ENCODE measurements at regions not wholly inside any gene's neighbourhood (a gene's known extent, or its start where the extent isn't known, plus 50 kb on each side); places are given as distances from the start of the nearest gene placed in this dataset.

DNA sequence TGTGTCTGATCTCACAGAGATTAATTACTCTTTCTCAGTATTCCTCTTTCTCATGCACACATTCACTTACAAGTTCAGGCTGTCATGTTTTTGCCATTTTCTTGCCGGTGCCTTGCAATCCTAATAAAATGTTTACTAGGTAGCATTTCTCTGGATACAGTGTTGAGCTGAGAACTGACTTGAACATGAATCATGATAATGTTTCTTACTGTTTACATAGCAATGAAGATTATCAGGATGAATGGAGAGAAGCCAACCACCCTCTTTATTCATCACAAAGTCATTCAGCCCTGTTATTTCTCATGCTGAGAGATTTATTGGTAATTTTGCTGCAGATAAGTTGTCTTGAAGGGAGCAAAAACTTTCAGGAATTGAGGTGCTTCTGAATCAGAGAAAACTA is 185.5 kb upstream of the ECI2 start:
- TF ChIP-seq, protein P1, sequence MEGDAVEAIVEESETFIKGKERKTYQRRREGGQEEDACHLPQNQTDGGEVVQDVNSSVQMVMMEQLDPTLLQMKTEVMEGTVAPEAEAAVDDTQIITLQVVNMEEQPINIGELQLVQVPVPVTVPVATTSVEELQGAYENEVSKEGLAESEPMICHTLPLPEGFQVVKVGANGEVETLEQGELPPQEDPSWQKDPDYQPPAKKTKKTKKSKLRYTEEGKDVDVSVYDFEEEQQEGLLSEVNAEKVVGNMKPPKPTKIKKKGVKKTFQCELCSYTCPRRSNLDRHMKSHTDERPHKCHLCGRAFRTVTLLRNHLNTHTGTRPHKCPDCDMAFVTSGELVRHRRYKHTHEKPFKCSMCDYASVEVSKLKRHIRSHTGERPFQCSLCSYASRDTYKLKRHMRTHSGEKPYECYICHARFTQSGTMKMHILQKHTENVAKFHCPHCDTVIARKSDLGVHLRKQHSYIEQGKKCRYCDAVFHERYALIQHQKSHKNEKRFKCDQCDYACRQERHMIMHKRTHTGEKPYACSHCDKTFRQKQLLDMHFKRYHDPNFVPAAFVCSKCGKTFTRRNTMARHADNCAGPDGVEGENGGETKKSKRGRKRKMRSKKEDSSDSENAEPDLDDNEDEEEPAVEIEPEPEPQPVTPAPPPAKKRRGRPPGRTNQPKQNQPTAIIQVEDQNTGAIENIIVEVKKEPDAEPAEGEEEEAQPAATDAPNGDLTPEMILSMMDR (IDR thresholded peaks at IDR 0.05; ENCODE audit: low read depth, low read length) = no peak
- DNase-seq (ENCODE audit: low read depth in 2 of 2) = peak; percentile 92 to 95
- no peak overlapping the region for H3K4me3 ChIP-seq (replicated peaks in 1 of 2; ENCODE audit: low read depth in 2 of 2, low read length in 2 of 2)

DNA sequence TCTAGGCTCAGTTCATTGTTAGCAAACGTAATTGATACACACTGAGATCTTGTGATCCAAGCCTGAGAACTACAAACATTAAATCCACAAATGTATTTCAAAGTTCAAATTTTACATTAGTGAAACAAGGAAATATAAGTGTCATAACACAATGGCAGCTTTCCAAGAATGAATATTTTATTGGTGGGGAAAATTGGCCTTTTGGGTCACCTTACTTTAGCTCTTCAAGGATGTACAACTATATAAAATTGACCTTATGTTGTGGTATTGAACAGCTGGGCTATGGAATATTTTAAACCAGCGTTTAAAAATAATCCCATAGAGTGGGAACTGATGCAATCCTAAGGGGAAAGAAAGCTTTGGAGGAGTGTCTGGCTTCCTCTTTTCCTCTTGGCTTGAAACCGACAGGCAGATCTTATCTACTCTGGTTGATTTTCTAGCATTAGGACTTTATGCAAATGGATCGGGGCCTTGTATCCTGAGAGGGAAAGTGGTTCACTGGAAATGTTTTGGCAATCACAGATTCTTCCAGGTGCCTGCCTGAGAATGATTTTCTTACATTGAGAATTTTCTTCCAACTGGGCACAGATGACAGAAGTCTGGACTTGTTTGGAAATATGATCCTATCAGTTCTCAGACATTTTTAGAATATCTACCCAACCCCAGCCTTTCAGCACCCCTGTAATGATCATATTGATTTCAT is 184.8 kb upstream of the ECI2 start:
- TF ChIP-seq, protein P1 (IDR thresholded peaks at IDR 0.05; ENCODE audit: low read depth, low read length) = no peak

DNA sequence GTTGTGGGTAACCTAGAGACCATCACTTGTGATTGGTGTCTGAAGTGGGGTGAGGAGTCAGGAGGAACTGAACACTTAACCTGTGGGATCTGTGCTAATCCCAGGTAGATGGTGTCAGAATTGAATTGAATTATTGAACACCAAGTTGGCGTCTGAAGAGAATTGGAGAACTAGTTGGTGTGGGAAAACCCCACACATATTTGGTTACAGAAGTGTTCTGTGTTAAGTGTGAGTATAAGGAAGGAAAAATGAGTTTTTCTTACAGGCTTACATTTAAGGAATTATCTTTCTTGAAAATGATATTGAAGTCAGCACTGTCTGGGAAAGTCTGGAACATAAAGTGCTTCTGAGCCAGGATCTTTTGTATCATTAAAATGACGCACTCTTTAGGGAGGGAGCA is 182.9 kb upstream of the ECI2 start:
- TF ChIP-seq, protein P1 (IDR thresholded peaks at IDR 0.05; ENCODE audit: low read depth, low read length) = no peak
- no peak for DNase-seq (ENCODE audit: low read depth in 2 of 2)
- H3K4me3 ChIP-seq (replicated peaks in 1 of 2; ENCODE audit: low read depth in 2 of 2, low read length in 2 of 2) = no peak overlapping the region

More for the DNA sequence above, 184.8 kb upstream of the ECI2 start:
- peak; percentile 63 to 71 for DNase-seq (ENCODE audit: low read depth in 2 of 2)
- no peak overlapping the region for H3K4me3 ChIP-seq (replicated peaks in 1 of 2; ENCODE audit: low read depth in 2 of 2, low read length in 2 of 2)

DNA sequence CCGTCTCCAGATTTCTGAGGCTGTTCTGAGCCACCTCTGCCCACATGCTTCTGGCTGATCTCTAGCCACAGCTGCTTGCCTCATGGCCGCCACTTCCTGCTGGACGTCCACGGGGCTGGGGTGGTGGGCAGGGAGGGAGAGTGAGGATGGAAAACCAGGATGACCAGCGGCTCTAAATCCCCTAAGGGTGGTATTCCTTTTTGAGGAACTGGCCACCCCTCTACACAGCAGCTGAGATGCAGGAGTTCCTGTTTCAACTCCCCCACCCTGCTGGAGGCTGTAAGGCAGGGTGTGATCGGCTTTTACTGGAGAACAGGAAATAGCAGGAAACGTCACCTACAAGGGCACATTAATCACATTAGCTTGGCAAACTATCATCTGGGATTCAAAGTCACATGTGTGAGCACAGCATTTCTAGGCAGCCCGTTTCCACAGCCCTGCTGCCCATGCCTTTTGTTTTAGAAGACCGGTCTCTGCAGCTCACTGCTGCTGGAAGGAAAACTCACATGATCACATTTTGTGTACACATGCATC is 181.6 kb upstream of the ECI2 start:
- no peak overlapping the region for H3K4me3 ChIP-seq (replicated peaks in 1 of 2; ENCODE audit: low read depth in 2 of 2, low read length in 2 of 2)

DNA sequence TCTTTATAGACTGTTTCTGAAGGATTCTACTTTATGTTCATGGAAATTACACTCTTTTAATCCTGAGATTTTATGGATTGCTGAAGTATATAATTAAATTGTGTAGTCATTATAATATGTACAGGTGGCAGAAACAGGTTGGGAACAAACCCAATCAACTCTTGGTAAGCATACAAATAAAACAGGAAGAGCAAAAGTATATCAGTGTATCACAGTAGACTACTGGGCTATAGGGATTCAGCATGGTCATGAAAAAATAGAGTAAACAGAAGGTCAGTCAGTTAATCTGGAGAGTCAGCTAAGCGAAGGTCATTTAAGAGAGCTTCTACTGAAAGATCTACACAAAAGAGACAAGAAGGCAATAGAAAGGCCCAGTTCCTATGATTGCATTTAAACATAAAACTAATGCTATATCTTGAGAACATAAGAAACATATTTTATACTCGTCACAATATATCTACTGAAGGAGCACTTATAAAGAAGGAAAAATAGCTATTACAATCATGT is 178.9 kb upstream of the ECI2 start:
- TF ChIP-seq, protein P1 (IDR thresholded peaks at IDR 0.05; ENCODE audit: low read depth, low read length) = no peak
- H3K4me3 ChIP-seq (replicated peaks in 1 of 2; ENCODE audit: low read depth in 2 of 2, low read length in 2 of 2) = no peak overlapping the region
- no peak for DNase-seq (ENCODE audit: low read depth in 2 of 2)

More for the DNA sequence above, 181.6 kb upstream of the ECI2 start:
- DNase-seq (ENCODE audit: low read depth in 2 of 2) = peak; percentile 90 to 91
- TF ChIP-seq, protein P1 (IDR thresholded peaks at IDR 0.05; ENCODE audit: low read depth, low read length) = no peak

DNA sequence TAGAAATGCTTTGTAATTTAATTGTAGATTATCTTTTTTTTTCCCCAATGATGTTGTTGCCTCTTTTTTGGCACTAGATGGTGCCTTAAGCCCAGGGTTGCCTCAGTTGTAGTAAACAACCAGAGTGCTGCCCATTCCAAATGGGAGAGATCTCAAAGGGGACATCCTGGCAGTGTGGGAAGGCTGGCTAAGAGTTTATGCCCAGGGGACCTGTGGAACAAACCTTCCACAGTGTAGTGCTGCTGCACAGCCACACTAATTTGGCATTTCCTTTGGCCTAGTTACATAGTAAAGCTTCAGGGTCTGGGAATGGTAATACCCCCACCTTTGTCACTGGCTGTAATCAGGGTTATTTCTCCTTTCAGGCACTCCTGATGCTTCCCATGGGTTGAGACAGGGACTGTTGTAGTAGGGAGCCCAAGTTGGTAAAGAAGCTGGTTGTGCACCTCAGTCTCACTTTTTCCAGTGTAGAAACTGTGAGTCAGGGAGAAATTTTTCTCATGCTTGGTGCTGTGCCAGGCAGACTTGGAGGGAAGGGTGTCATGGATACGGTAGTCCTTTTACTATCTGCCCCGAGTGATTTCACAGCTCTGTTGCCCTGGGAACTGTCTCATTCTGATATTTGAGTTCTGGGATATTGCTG is 177.8 kb upstream of the ECI2 start:
- peak; percentile 98 for DNase-seq (ENCODE audit: low read depth in 2 of 2)
- H3K4me3 ChIP-seq (replicated peaks in 1 of 2; ENCODE audit: low read depth in 2 of 2, low read length in 2 of 2) = no peak overlapping the region
- TF ChIP-seq, protein P1 (IDR thresholded peaks at IDR 0.05; ENCODE audit: low read depth, low read length) = peak; percentile 61
